ENCODE measurements at regions not wholly inside any gene's neighbourhood (a gene's known extent, or its start where the extent isn't known, plus 50 kb on each side); places are given as distances from the start of the nearest gene placed in this dataset.

DNA sequence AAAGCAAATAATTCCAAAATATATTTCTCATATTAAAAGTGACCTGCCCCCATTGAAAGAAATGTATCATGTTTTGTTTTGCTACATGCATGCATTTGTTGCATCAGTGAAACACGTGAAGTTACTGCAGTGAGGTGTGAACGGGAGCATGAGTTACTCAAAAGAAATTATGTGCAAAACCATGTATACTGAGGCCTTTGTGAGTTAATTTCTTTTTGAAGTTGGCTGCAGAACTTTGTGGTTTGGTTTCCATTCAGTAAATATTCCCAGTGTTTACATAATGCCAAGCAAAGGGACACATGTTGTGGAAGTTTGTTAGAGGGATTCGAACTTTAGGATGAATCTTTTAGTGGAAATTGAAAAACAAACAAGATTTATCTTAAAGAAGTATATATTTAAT lies 619.4 kb upstream of the ADAMTS5 start:
- Mint-ChIP-seq H3K36me3 (ENCODE audit: low read depth) (no peaks in the 10 kb centered on the region), H3K4me3 (no peak overlapping the region), H3K27ac (no peak overlapping the region), H3K4me1 (no peaks in the 10 kb centered on the region), H3K27me3 (ENCODE audit: low read depth, poor library complexity) (no peaks in the 10 kb centered on the region), H3K9me3 (no peaks in the 10 kb centered on the region)
- TF ChIP-seq, protein P1, sequence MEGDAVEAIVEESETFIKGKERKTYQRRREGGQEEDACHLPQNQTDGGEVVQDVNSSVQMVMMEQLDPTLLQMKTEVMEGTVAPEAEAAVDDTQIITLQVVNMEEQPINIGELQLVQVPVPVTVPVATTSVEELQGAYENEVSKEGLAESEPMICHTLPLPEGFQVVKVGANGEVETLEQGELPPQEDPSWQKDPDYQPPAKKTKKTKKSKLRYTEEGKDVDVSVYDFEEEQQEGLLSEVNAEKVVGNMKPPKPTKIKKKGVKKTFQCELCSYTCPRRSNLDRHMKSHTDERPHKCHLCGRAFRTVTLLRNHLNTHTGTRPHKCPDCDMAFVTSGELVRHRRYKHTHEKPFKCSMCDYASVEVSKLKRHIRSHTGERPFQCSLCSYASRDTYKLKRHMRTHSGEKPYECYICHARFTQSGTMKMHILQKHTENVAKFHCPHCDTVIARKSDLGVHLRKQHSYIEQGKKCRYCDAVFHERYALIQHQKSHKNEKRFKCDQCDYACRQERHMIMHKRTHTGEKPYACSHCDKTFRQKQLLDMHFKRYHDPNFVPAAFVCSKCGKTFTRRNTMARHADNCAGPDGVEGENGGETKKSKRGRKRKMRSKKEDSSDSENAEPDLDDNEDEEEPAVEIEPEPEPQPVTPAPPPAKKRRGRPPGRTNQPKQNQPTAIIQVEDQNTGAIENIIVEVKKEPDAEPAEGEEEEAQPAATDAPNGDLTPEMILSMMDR (IDR thresholded peaks at IDR 0.05): no peak
- DNase-seq: no peak

DNA sequence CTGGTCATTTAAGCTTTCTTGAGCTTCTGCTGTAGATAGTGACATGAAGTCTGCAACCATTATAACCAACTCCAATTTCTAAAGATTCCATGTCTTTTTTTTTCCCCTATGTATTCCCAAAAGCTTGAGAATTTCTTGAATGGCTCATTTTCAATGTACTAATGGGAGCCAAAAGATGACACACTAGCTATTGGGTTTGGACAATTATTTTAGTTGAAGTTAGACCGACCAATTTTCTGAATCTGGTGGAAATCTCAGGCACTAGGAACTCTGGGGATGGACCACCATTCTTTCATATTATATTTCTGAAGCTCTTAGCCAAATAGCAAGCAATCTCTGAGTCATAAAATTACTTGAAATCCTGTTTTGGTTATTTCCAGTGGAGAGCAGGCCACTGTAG lies 617.4 kb upstream of the ADAMTS5 start:
- no peak overlapping the region for H3K27ac Mint-ChIP-seq
- DNase-seq: no peak
- H3K27me3 Mint-ChIP-seq (ENCODE audit: low read depth, poor library complexity): no peaks in the 10 kb centered on the region
- TF ChIP-seq, protein P1 (IDR thresholded peaks at IDR 0.05): no peak
- H3K4me3 Mint-ChIP-seq: no peak overlapping the region
- no peaks in the 10 kb centered on the region for H3K36me3 Mint-ChIP-seq (ENCODE audit: low read depth)
- no peaks in the 10 kb centered on the region for H3K9me3 Mint-ChIP-seq
- no peaks in the 10 kb centered on the region for H3K4me1 Mint-ChIP-seq

DNA sequence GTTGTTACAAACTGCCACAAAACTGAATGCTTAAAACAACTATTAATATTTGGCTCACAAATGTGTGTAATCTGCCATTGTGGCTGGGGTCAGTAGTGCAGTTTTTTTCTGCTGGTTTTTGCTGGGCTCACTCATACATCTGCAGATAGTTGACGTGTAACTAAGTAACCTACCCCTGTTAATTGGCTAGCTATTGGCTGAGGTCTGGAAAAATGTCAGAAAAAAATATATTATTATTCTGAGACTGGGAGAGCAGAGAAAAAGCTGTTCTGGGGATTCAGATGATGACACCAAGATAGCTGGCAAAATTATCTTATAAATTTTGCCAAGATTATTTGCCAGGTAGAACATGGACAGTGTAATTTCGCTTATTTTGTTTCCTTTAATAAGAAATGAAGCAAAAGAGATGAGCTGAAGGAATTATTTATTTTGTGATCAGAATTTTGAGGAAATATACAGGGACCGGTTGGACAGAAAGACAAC lies 616.1 kb upstream of the ADAMTS5 start:
- H3K4me1 Mint-ChIP-seq: no peaks in the 10 kb centered on the region
- H3K4me3 Mint-ChIP-seq: no peak overlapping the region
- no peak overlapping the region for H3K27ac Mint-ChIP-seq
- DNase-seq: no peak
- TF ChIP-seq, protein P1 (IDR thresholded peaks at IDR 0.05): no peak
- no peaks in the 10 kb centered on the region for H3K36me3 Mint-ChIP-seq (ENCODE audit: low read depth)
- no peaks in the 10 kb centered on the region for H3K27me3 Mint-ChIP-seq (ENCODE audit: low read depth, poor library complexity)
- peaks cover 4% of the 10 kb centered on the region for H3K9me3 Mint-ChIP-seq

DNA sequence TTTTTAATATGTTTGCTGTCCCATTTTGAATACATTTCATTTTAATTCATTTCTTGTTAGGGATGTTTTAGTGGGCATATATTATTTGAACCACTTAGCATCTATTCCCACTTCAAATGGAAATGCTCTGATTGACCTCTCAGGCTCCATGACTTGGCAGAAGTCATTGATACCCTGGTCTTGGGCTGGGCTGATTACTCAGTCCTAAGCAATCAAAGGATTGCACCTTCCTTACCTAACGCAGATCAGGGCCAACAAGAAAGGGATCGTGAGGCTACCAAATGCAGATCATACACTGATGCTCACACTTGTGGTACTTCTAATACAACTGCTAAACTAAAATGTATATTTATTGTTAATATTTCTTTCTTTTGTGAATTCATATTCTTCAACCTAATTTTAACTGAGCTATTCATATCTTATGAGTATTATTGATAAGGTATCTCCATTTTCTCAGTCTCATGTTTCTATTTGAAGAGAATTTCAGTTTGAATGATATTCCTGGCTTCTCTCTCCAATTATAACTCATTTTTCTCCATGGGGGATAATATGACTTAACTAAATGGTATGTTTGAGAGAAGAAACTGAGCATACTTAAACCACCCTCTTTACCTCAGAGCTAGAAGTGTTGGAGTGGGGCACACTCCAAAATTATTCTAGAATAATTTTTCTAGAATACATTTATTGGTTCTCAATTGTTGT lies 615.5 kb upstream of the ADAMTS5 start:
- H3K4me1 Mint-ChIP-seq: no peaks in the 10 kb centered on the region
- no peaks in the 10 kb centered on the region for H3K36me3 Mint-ChIP-seq (ENCODE audit: low read depth)
- H3K27ac Mint-ChIP-seq: no peak overlapping the region
- TF ChIP-seq, protein P1 (IDR thresholded peaks at IDR 0.05): no peak
- DNase-seq: no peak
- peaks cover 4% of the 10 kb centered on the region for H3K9me3 Mint-ChIP-seq
- no peaks in the 10 kb centered on the region for H3K27me3 Mint-ChIP-seq (ENCODE audit: low read depth, poor library complexity)
- no peak overlapping the region for H3K4me3 Mint-ChIP-seq

DNA sequence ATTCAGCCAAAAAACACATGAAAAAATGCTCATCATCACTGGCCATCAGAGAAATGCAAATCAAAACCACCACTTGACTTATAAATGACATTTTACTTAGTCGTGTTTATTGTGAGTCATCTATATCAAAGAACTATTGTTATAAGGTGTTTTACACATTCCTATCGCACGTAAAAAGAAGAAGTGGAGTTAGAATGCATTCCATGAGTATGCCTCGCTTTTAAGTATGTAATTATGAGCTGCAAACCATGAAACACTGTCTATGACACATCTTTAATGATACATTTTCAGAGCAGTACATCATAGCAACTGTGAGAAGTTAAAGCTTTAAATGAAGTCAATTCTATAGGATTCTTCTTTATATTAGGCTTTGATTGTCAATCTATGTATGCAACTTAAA lies 614.3 kb upstream of the ADAMTS5 start:
- Mint-ChIP-seq H3K9me3 (peaks cover 4% of the 10 kb centered on the region), H3K4me3 (no peak overlapping the region)

More for the DNA sequence above, 614.3 kb upstream of the ADAMTS5 start:
- no peak for DNase-seq
- Mint-ChIP-seq H3K27me3 (ENCODE audit: low read depth, poor library complexity) (no peaks in the 10 kb centered on the region), H3K36me3 (ENCODE audit: low read depth) (no peaks in the 10 kb centered on the region), H3K27ac (no peak overlapping the region), H3K4me1 (no peaks in the 10 kb centered on the region)
- TF ChIP-seq, protein P1 (IDR thresholded peaks at IDR 0.05): no peak

Data from nephron progenitor cell (in vitro differentiated cells).